CD4-positive, CD25-positive, alpha-beta regulatory T cell (primary cell): ENCODE measurements at regions not wholly inside any gene's neighbourhood (a gene's known extent, or its start where the extent isn't known, plus 50 kb on each side); places are given as distances from the start of the nearest gene placed in this dataset.

Experiments
- ATAC-seq, 2 donors: fragments of 150-1000 bp; cut with Tn5 transposase; one replicate each; pipeline ENCODE4 v1.10.0; 2021; ENCODE audit warnings: low read depth in 2 of 2, moderate number of reproducible peaks in 2 of 2, moderate library complexity in 1 of 2
- DNase-seq, 3 donors: peaks; one replicate each; pipeline versions ENCODE4 v3.0.0 to v3.0.0-alpha.2; 2012 to 2022; ENCODE audit warnings: mixed read lengths in 1 of 3
- H3K27ac ChIP-seq: one replicate; pipeline ENCODE4 v1.7.0; 2013; ENCODE audit warnings: mild to moderate bottlenecking, low read length; ENCODE audit not compliant: insufficient read depth, poor library complexity, severe bottlenecking
- H3K27me3 ChIP-seq: one replicate; pipeline ENCODE4 v1.7.0; 2013; ENCODE audit warnings: low read length; ENCODE audit not compliant: control insufficient read depth, insufficient read depth
- H3K36me3 ChIP-seq: one replicate; pipeline ENCODE4 v1.7.0; 2013; ENCODE audit warnings: mild to moderate bottlenecking, low read length, moderate library complexity; ENCODE audit not compliant: control insufficient read depth, insufficient read depth
- H3K4me1 ChIP-seq: 2 replicates; pipeline ENCODE4 v1.7.0; 2013; ENCODE audit warnings: mild to moderate bottlenecking, low read length; ENCODE audit not compliant: insufficient read depth, control insufficient read depth, poor library complexity, severe bottlenecking
- H3K4me3 ChIP-seq: one replicate; pipeline ENCODE4 v1.7.0; 2013; ENCODE audit warnings: low read depth, mild to moderate bottlenecking, low read length, moderate library complexity
- H3K9me3 ChIP-seq, 2 experiments: 1 replicate in 1 of 2; 2 replicates in 1 of 2; pipeline ENCODE4 v1.7.0; 2013; ENCODE audit warnings: low read length in 2 of 2, mild to moderate bottlenecking in 1 of 2, moderate library complexity in 1 of 2; ENCODE audit not compliant: control insufficient read depth in 2 of 2
- H3K27ac Mint-ChIP-seq, 3 donors: one replicate each; pipeline ENCODE4 v1.8.0; 2020 to 2022; ENCODE audit warnings: mild to moderate bottlenecking in 3 of 3, mixed read lengths in 3 of 3, moderate library complexity in 2 of 3
- H3K27me3 Mint-ChIP-seq: one replicate; pipeline ENCODE4 v1.8.0; 2022; ENCODE audit warnings: mild to moderate bottlenecking, mixed read lengths
- H3K36me3 Mint-ChIP-seq: one replicate; pipeline ENCODE4 v1.8.0; 2020; ENCODE audit warnings: mixed read lengths
- H3K4me1 Mint-ChIP-seq, 4 donors: one replicate each; pipeline ENCODE4 v1.8.0; 2020 to 2022; ENCODE audit warnings: mixed read lengths in 4 of 4, mild to moderate bottlenecking in 1 of 4
- H3K4me3 Mint-ChIP-seq, 4 donors: one replicate each; pipeline ENCODE4 v1.8.0; 2020 to 2022; ENCODE audit warnings: mild to moderate bottlenecking in 4 of 4, mixed read lengths in 4 of 4, moderate library complexity in 3 of 4
- H3K9me3 Mint-ChIP-seq, 7 donors: one replicate each; pipeline ENCODE4 v1.8.0; 2020 to 2022; ENCODE audit warnings: mixed read lengths in 7 of 7, mild to moderate bottlenecking in 3 of 7, moderate library complexity in 2 of 7

DNA sequence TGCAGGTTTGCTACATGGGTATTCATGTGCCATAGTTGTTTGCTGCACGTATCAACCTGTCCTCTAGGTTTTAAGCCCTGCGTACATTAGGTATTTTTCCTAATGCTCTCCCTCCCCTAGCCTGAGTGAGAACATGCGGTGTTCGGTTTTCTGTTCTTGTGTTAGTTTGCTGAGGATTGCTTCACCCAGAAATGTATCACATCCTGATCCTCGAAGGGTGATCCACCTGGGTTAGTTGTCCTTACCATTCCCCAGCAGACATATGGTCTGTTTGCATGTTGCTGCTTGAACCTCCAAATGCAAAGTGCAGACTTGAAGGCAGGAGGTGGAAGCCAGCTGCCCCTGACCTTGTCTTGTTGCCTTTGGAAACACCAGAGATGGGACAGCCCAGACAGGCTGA lies 161.5 kb upstream of the WDR1 start:
- no peak overlapping the region for H3K27ac ChIP-seq
- H3K4me3 ChIP-seq, result no peak overlapping the region
- Mint-ChIP-seq H3K27ac (no peak overlapping the region), H3K36me3 (no peaks in the 10 kb centered on the region), H3K4me1 (no peaks in the 10 kb centered on the region), H3K4me3 (no peak overlapping the region), H3K27me3 (peaks cover 4% of the 10 kb centered on the region), H3K9me3 (peaks cover 0 to 4% (median 0%) of the 10 kb centered on the region in 7 donors)
- no peaks in the 10 kb centered on the region for H3K36me3 ChIP-seq
- H3K27me3 ChIP-seq, result peaks cover 4% of the 10 kb centered on the region
- ATAC-seq (no peak), DNase-seq (no peak)
- no peaks in the 10 kb centered on the region for H3K9me3 ChIP-seq
- no peaks in the 10 kb centered on the region for H3K4me1 ChIP-seq

- H3K27me3 ChIP-seq, result peaks cover 4% of the 10 kb centered on the region
- no peaks in the 10 kb centered on the region for H3K36me3 ChIP-seq
- H3K4me3 Mint-ChIP-seq, result no peak overlapping the region
- H3K4me1 ChIP-seq, result no peaks in the 10 kb centered on the region
- H3K9me3 ChIP-seq, result no peaks in the 10 kb centered on the region
- H3K27ac Mint-ChIP-seq, result no peak overlapping the region
- no peaks in the 10 kb centered on the region for H3K4me1 Mint-ChIP-seq
- H3K36me3 Mint-ChIP-seq, result no peaks in the 10 kb centered on the region
- DNase-seq (no peak), ATAC-seq (no peak)
- H3K27me3 Mint-ChIP-seq, result peaks cover 4% of the 10 kb centered on the region
- no peak overlapping the region for H3K27ac ChIP-seq
- peaks cover 0 to 4% (median 0%) of the 10 kb centered on the region in 7 donors for H3K9me3 Mint-ChIP-seq
- no peak overlapping the region for H3K4me3 ChIP-seq
Measured at GRCh38 chr4:10276152-10276551, 159.6 kb upstream of the WDR1 start.

DNA sequence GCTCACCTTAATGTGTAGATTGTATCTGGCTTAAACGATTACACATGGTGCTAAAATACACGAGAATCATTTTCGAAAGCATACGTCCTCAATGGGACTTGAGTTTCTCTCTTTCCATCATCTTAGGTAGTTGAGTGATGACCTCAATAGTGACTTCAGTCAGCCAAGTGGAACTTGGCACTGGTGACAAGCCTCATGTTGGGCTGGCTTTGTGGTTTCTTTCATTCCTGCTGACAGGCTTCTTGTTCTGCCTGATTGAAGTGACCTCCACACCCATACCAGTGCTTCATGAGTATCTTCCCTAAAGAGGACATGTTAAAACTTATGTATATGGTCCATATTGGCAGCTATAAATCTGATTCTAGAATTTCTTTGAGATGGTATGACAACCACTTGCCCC lies 159.1 kb upstream of the WDR1 start:
- no peaks in the 10 kb centered on the region for H3K9me3 ChIP-seq
- Mint-ChIP-seq H3K36me3 (no peaks in the 10 kb centered on the region), H3K9me3 (peaks cover 0 to 4% (median 0%) of the 10 kb centered on the region in 7 donors), H3K4me1 (no peaks in the 10 kb centered on the region), H3K27me3 (peaks cover 4% of the 10 kb centered on the region), H3K27ac (no peak overlapping the region), H3K4me3 (no peak overlapping the region)
- DNase-seq, result no peak
- H3K4me3 ChIP-seq, result no peak overlapping the region
- peaks cover 4% of the 10 kb centered on the region for H3K27me3 ChIP-seq
- ATAC-seq, result no peak
- no peaks in the 10 kb centered on the region for H3K4me1 ChIP-seq
- no peaks in the 10 kb centered on the region for H3K36me3 ChIP-seq
- no peak overlapping the region for H3K27ac ChIP-seq

GRCh38 chr4:10273030-10273429 lies 156.4 kb upstream of the WDR1 start:
- no peak overlapping the region for H3K27ac Mint-ChIP-seq

GRCh38 chr4:10272511-10272910 lies 155.9 kb upstream of the WDR1 start:
- H3K4me1 ChIP-seq, result no peaks in the 10 kb centered on the region
- Mint-ChIP-seq H3K36me3 (no peaks in the 10 kb centered on the region), H3K4me3 (no peak overlapping the region), H3K9me3 (peaks cover 0 to 3% (median 0%) of the 10 kb centered on the region in 7 donors), H3K27me3 (no peaks in the 10 kb centered on the region), H3K27ac (no peak overlapping the region), H3K4me1 (no peaks in the 10 kb centered on the region)
- no peak for ATAC-seq
- H3K4me3 ChIP-seq, result no peak overlapping the region
- H3K27ac ChIP-seq, result no peak overlapping the region
- peaks cover 4% of the 10 kb centered on the region for H3K27me3 ChIP-seq
- no peak for DNase-seq
- no peaks in the 10 kb centered on the region for H3K36me3 ChIP-seq
- H3K9me3 ChIP-seq, result no peaks in the 10 kb centered on the region

More at GRCh38 chr4:10273030-10273429, 156.4 kb upstream of the WDR1 start:
- H3K27me3 ChIP-seq, result peaks cover 4% of the 10 kb centered on the region
- Mint-ChIP-seq H3K4me3 (no peak overlapping the region), H3K9me3 (peaks cover 0 to 4% (median 0%) of the 10 kb centered on the region in 7 donors), H3K36me3 (no peaks in the 10 kb centered on the region), H3K27me3 (peaks cover under 1% of the 10 kb centered on the region), H3K4me1 (no peaks in the 10 kb centered on the region)
- H3K36me3 ChIP-seq, result no peaks in the 10 kb centered on the region
- DNase-seq (no peak), ATAC-seq (no peak)
- no peaks in the 10 kb centered on the region for H3K4me1 ChIP-seq
- H3K4me3 ChIP-seq, result no peak overlapping the region
- no peak overlapping the region for H3K27ac ChIP-seq
- H3K9me3 ChIP-seq, result no peaks in the 10 kb centered on the region

GRCh38 chr4:10267066-10267465 lies 150.5 kb upstream of the WDR1 start:
- H3K36me3 Mint-ChIP-seq, result no peaks in the 10 kb centered on the region
- H3K4me1 Mint-ChIP-seq, result peaks cover 0 to 2% (median 0%) of the 10 kb centered on the region in 4 donors
- Histone ChIP-seq H3K27me3 (peaks cover 3% of the 10 kb centered on the region), H3K4me3 (no peak overlapping the region), H3K27ac (no peak overlapping the region), H3K4me1 (no peaks in the 10 kb centered on the region), H3K9me3 (no peaks in the 10 kb centered on the region), H3K36me3 (no peaks in the 10 kb centered on the region)
- no peak overlapping the region for H3K4me3 Mint-ChIP-seq
- H3K27ac Mint-ChIP-seq, result no peak overlapping the region
- DNase-seq (no peak), ATAC-seq (no peak)
- H3K27me3 Mint-ChIP-seq, result no peaks in the 10 kb centered on the region
- H3K9me3 Mint-ChIP-seq, result no peaks in the 10 kb centered on the region

GRCh38 chr4:10260777-10261176 lies 144.2 kb upstream of the WDR1 start:
- peaks cover 3% of the 10 kb centered on the region for H3K27me3 ChIP-seq
- no peak for ATAC-seq
- H3K36me3 ChIP-seq, result no peaks in the 10 kb centered on the region
- H3K4me3 ChIP-seq, result no peak overlapping the region
- H3K4me1 ChIP-seq, result no peaks in the 10 kb centered on the region
- H3K27ac ChIP-seq, result no peak overlapping the region
- Mint-ChIP-seq H3K9me3 (no peaks in the 10 kb centered on the region), H3K27ac (no peak overlapping the region), H3K4me1 (peaks cover 0 to 2% (median 0%) of the 10 kb centered on the region in 4 donors), H3K27me3 (peaks cover 7% of the 10 kb centered on the region), H3K4me3 (no peak overlapping the region), H3K36me3 (no peaks in the 10 kb centered on the region)
- H3K9me3 ChIP-seq, result no peaks in the 10 kb centered on the region
- no peak for DNase-seq

DNA sequence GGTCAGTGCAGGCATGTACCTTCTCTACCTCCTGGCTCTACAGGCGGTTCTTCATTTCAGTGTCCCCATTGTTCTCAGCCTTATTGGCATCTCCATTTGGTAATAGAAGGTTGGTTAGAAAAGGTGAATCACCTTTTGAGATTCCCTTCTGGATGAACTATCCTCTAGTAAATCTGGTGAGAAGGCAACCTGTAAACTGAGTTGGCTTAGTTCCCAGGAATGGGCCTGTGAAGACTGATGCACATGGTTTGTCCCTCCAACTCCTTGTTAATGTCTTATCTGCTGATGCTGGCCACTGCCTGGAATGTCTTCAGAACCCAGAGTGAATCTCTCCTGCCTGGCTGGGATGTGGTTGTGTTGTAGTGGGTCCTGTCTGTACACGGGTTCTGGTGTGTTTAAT lies 143.4 kb upstream of the WDR1 start:
- no peak overlapping the region for H3K27ac ChIP-seq
- H3K27me3 Mint-ChIP-seq, result peaks cover 7% of the 10 kb centered on the region
- no peak overlapping the region for H3K4me3 Mint-ChIP-seq
- H3K4me1 Mint-ChIP-seq, result peaks cover 0 to 2% (median 0%) of the 10 kb centered on the region in 4 donors
- no peak overlapping the region for H3K27ac Mint-ChIP-seq
- H3K4me3 ChIP-seq, result no peak overlapping the region
- no peaks in the 10 kb centered on the region for H3K4me1 ChIP-seq
- ATAC-seq, result no peak
- H3K36me3 Mint-ChIP-seq, result no peaks in the 10 kb centered on the region
- no peaks in the 10 kb centered on the region for H3K36me3 ChIP-seq
- no peak for DNase-seq
- H3K27me3 ChIP-seq, result peaks cover 3% of the 10 kb centered on the region
- H3K9me3 Mint-ChIP-seq, result no peaks in the 10 kb centered on the region
- no peaks in the 10 kb centered on the region for H3K9me3 ChIP-seq
